CD4-positive, alpha-beta T cell treated with Interleukin-2 at 100 ng/mL for 4 hours (primary cell): ENCODE measurements at regions not wholly inside any gene's neighbourhood (a gene's known extent, or its start where the extent isn't known, plus 50 kb on each side); places are given as distances from the start of the nearest gene placed in this dataset.

Experiments
- DNase-seq: peaks from one replicate; pipeline ENCODE4 v3.0.0-alpha.2; 2020; ENCODE audit warnings: low spot score

DNA sequence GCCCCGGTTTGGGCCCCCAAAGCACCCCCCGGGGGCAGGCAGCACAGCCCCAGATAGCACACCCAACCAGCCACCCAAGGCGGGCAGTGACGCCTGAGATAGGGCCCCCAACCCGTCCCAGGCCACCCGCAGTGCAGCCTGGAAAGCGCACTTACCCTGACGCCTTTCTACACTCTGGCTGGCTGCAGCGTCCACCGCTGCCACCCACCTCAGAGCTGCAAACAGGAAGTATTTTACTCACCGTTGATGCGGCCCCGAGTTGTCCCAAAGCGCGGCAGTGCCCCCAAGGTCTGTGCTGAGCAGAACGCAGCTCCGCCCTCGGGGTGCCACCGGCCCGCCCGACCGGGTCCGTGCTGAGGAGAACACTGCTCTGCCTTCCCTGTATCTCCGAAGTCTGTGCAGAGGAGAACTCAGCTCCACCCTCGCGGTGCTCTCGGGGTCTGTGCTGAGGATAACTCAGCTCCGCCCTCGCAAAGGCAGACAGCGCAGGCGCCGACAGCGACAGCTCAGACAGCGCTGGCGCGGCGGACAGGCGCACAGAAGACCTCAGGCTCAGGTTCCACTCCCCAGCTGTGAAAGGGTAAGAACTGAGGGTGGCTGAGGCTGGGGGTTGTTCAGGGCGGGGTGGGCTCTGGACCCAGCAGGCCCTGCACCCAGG, 786.9 kb downstream of the CDY1 start:
- no peak for DNase-seq

DNA sequence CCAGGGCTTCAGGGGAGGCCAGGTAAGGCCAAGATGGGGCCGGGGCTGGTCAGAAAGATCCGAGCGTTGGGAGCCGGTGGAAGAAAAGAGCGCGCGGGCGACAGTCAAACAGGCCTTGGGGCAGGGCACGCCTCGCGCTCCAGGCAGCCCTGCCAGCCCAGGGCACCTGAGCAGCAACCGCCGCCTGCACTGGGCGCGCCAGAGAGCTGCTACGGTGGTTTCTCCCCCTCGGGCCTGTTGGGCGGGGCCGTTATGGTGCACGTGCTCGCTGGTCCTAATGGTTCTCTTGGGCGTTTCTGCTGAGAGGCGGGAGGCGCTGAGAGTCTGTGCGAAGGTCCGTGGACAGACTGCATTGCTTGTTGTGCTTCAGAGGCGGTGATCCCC, 787.4 kb downstream of the CDY1 start:
- no peak for DNase-seq
